Esophagus muscularis mucosa (tissue), 4 donors: ENCODE measurements at regions not wholly inside any gene's neighbourhood (a gene's known extent, or its start where the extent isn't known, plus 50 kb on each side); places are given as distances from the start of the nearest gene placed in this dataset.

ENCODE experiments used
- DNase-seq: peaks from one replicate; pipeline ENCODE4 v3.0.0-alpha.2; 2017; ENCODE audit errors: extremely low spot score
- H3K27ac ChIP-seq, 4 donors: fragments of 200-600 bp; sonication (generic); replicated peaks in 1 of 4; 1 replicate in 3 of 4; 2 replicates in 1 of 4; pipeline ENCODE4 v1.5.1; 2016 to 2019; ENCODE audit warnings: mild to moderate bottlenecking in 1 of 4
- H3K27me3 ChIP-seq, 4 donors: fragments of 200-600 bp; sonication (generic); one replicate each; pipeline versions ENCODE4 v1.5.1 to v1.6.0; 2016 to 2019
- H3K36me3 ChIP-seq, 4 donors: fragments of 200-600 bp; sonication (generic); one replicate each; pipeline ENCODE4 v1.5.1; 2016 to 2019
- H3K4me1 ChIP-seq, 4 donors: fragments of 200-600 bp; sonication (generic); one replicate each; pipeline ENCODE4 v1.5.1; 2016 to 2019
- H3K4me3 ChIP-seq, 4 donors: fragments of 200-600 bp; sonication (generic); 1 replicate in 2 of 4; 2 replicates in 2 of 4; pipeline ENCODE4 v1.5.1; 2016 to 2019; ENCODE audit warnings: mild to moderate bottlenecking in 4 of 4, moderate library complexity in 1 of 4
- H3K9me3 ChIP-seq, 4 donors: fragments of 200-600 bp; sonication (generic); 1 replicate in 3 of 4; 2 replicates in 1 of 4; pipeline ENCODE4 v1.5.1; 2016 to 2019
- CTCF ChIP-seq, 3 experiments: fragments of 200-600 bp in 2 of 3; fragments of 450-650 bp in 1 of 3; sonication (generic) in 2 of 3; IDR thresholded peaks; one replicate each; pipeline ENCODE4 v1.5.1; 2017 to 2019; ENCODE audit warnings: antibody characterized with exemption in 3 of 3, mild to moderate bottlenecking in 2 of 3, moderate library complexity in 1 of 3
- EP300 ChIP-seq: sonication (generic); formaldehyde crosslinking; IDR thresholded peaks from one replicate; pipeline ENCODE4 v1.6.1; 2017; ENCODE audit warnings: antibody characterized with exemption
- POLR2A ChIP-seq: fragments of 450-650 bp; IDR thresholded peaks from one replicate; pipeline ENCODE4 v1.6.1; 2017; ENCODE audit warnings: antibody characterized with exemption, moderate library complexity, mild to moderate bottlenecking, low read depth
- POLR2AphosphoS5 ChIP-seq, 2 donors: sonication (generic); formaldehyde crosslinking; IDR thresholded peaks; one replicate each; pipeline ENCODE4 v1.6.1; 2017; ENCODE audit warnings: antibody characterized with exemption in 2 of 2
- WGBS: methylation state at CpG from one replicate; pipeline ENCODE4 v1.1.5; 2018; 5-methylcytosine and 5-hydroxymethylcytosine counted together
- intact Hi-C: fragments of 100-400 bp; cut with DNase I; formaldehyde crosslinking; loops from one replicate; pipeline ENCODE4 v1.15.1; 2023

DNA sequence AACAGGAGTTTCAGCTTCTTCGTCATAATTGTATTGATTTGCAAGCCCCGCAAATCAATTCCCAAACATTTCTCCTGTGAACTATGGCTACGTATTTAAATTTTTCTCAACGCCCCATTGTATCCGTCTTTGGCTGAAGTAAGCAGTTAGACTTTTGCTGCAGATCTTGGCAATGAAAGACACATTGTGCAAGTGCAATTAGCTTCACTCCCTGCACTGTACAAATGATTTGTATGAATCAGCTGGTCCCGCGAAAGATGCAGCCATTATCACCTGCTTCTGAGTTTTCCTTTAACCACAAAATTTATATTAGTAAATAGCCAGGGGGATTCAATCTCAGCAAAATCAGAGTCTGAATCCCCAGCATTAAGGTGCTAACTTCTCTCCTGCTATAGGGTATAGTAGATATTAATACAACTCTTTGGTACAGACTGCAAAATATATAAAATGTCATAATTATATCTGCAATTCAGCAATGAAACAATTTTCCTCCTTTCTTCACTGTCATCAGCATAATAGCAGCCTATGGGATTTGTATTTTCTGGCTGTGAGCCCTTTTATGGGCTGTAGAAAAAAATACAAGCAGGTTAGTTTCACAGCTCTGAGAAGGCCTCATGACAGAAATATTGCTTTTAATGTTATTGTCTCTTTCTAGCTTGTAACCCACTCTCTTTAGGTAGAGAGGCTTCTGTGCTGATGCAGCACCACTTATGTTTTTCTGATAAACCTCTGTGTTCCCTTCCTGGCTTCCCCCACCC, 68.4 kb upstream of the SMARCA2 start:
- H3K27me3 ChIP-seq = no peaks in the 10 kb centered on the region
- H3K9me3 ChIP-seq = no peaks in the 10 kb centered on the region
- no peak overlapping the region for H3K4me3 ChIP-seq
- intact Hi-C loops = loop anchor here (10.0 kb wide), 1 partner anchor 108 kb away; no protein-coding TSS in a partner anchor
- H3K36me3 ChIP-seq = no peaks in the 10 kb centered on the region
- 79% methylated on average over 7 of the region's 7 CpGs for WGBS
- no peak for DNase-seq
- H3K27ac ChIP-seq = no peak overlapping the region
- H3K4me1 ChIP-seq = no peaks in the 10 kb centered on the region
- no peak for TF ChIP-seq POLR2AphosphoS5 (IDR thresholded peaks at IDR 0.05)
- no peak for TF ChIP-seq POLR2A
- TF ChIP-seq CTCF (IDR thresholded peaks at IDR 0.05) = no peak
- TF ChIP-seq EP300 = no peak

- no peak overlapping the region for H3K4me3 ChIP-seq
- no peaks in the 10 kb centered on the region for H3K9me3 ChIP-seq
- WGBS = 77% methylated on average over 4 of the region's 4 CpGs
- no peaks in the 10 kb centered on the region for H3K36me3 ChIP-seq
- H3K27ac ChIP-seq = no peak overlapping the region
- intact Hi-C loops = loop anchor here (10.0 kb wide), 1 partner anchor 107 kb away; no protein-coding TSS in a partner anchor
- TF ChIP-seq POLR2AphosphoS5 (IDR thresholded peaks at IDR 0.05) = no peak
- H3K27me3 ChIP-seq = no peaks in the 10 kb centered on the region
- no peak for DNase-seq
- H3K4me1 ChIP-seq = no peaks in the 10 kb centered on the region
These were observed 67.7 kb upstream of the SMARCA2 start for GRCh38 chr9:1947438-1947837.

- TF ChIP-seq CTCF (IDR thresholded peaks at IDR 0.05) (no peak), POLR2AphosphoS5 (IDR thresholded peaks at IDR 0.05) (no peak), EP300 (no peak), POLR2A (no peak)
- Histone ChIP-seq H3K9me3 (no peaks in the 10 kb centered on the region), H3K4me3 (no peak overlapping the region), H3K4me1 (no peaks in the 10 kb centered on the region), H3K27ac (no peak overlapping the region), H3K27me3 (no peaks in the 10 kb centered on the region), H3K36me3 (no peaks in the 10 kb centered on the region)
- DNase-seq = no peak
- intact Hi-C loops = loop anchor here (10.0 kb wide), 1 partner anchor 106 kb away; no protein-coding TSS in a partner anchor
- WGBS = 91% methylated on average over 4 of the region's 4 CpGs
These were observed 66.6 kb upstream of the SMARCA2 start for GRCh38 chr9:1948541-1948940.

DNA sequence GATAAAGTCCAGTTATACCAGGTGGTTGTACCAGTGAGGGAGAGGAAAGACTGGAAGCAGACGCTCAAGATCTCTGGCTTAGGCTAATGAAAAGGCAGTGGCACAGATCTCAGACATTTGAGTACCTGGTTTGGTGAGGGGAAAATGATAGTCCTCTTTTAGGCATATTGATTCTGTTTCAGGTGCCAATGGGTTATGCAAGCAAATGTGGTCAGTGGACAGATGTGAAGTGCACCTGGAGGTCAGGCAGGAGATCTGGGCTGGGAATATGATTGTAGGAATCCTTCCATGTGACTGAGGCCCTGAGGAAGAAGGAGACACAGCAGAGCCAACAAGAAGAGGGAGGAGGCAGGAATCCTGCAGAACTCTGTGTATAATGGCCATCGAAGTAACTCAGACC, 63.7 kb upstream of the SMARCA2 start:
- intact Hi-C loops = no loop called here
- WGBS = 92% methylated on average over 2 of the region's 2 CpGs

DNA sequence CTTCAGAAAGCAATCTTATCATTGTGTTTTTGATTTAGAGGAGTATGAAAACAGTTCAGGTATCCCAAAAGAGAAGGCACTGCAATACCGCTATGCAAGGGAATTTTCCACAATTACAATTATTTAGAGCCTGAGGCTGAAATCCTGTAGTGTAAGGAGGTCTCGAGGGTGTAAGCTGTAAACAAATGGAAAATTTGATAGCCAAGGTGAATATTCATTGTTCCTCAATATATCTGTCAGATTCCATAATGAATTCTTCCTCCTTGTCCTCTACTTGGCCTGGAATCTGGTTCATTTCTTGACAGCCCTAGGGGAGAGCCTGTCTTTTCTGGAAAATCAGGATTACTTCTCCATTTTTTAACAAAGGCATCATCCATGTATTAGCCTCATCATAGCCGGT, 63.1 kb upstream of the SMARCA2 start:
- Histone ChIP-seq H3K36me3 (no peaks in the 10 kb centered on the region), H3K27ac (no peak overlapping the region), H3K4me3 (no peak overlapping the region), H3K9me3 (no peaks in the 10 kb centered on the region), H3K4me1 (no peaks in the 10 kb centered on the region), H3K27me3 (no peaks in the 10 kb centered on the region)
- TF ChIP-seq CTCF (IDR thresholded peaks at IDR 0.05) (no peak), POLR2A (no peak), POLR2AphosphoS5 (IDR thresholded peaks at IDR 0.05) (no peak)
- no peak for DNase-seq
- WGBS = 77% methylated on average over 3 of the region's 3 CpGs
- intact Hi-C loops = no loop called here

More for the DNA sequence above, 63.7 kb upstream of the SMARCA2 start:
- TF ChIP-seq EP300 = no peak
- TF ChIP-seq CTCF (IDR thresholded peaks at IDR 0.05) = no peak
- no peak for TF ChIP-seq POLR2A
- no peak for TF ChIP-seq POLR2AphosphoS5 (IDR thresholded peaks at IDR 0.05)
- no peaks in the 10 kb centered on the region for H3K36me3 ChIP-seq
- H3K9me3 ChIP-seq = no peaks in the 10 kb centered on the region
- no peak overlapping the region for H3K4me3 ChIP-seq
- no peak overlapping the region for H3K27ac ChIP-seq
- no peaks in the 10 kb centered on the region for H3K4me1 ChIP-seq
- no peak for DNase-seq
- no peaks in the 10 kb centered on the region for H3K27me3 ChIP-seq
